IPS-NIHi7 (cell line): ENCODE measurements at regions not wholly inside any gene's neighbourhood (a gene's known extent, or its start where the extent isn't known, plus 50 kb on each side); places are given as distances from the start of the nearest gene placed in this dataset.

Experiments
- DNase-seq: peaks from one replicate; pipeline ENCODE4 v3.0.0; 2012; ENCODE audit warnings: mixed read lengths; ENCODE audit errors: extremely low spot score

GRCh38 chr19:27657271-27658051 lies 1555.5 kb downstream of the UQCRFS1 start:
- no peak for DNase-seq

- DNase-seq = no peak
Measured at GRCh38 chr19:27654266-27654990, 1558.5 kb downstream of the UQCRFS1 start.

GRCh38 chr19:27652796-27653195 lies 1560.2 kb downstream of the UQCRFS1 start:
- no peak for DNase-seq

GRCh38 chr19:27652281-27652680 lies 1560.7 kb downstream of the UQCRFS1 start:
- no peak for DNase-seq

- no peak for DNase-seq
Measured at GRCh38 chr19:27647423-27647822, 1565.5 kb downstream of the UQCRFS1 start.

GRCh38 chr19:27635401-27635800 lies 1577.5 kb downstream of the UQCRFS1 start:
- no peak for DNase-seq

- DNase-seq = no peak
Measured at GRCh38 chr19:27618006-27618405, 1594.9 kb downstream of the UQCRFS1 start.

- no peak for DNase-seq
Measured at GRCh38 chr19:27580906-27581305, 1632.0 kb downstream of the UQCRFS1 start.
